Neutrophil (primary cell): ENCODE measurements at regions not wholly inside any gene's neighbourhood (a gene's known extent, or its start where the extent isn't known, plus 50 kb on each side); places are given as distances from the start of the nearest gene placed in this dataset.

Experiments
- H3K27ac ChIP-seq: fragments of 200-600 bp; sonication (generic); 2 replicates; pipeline ENCODE4 v1.5.1; 2016; ENCODE audit warnings: mild to moderate bottlenecking, moderate library complexity
- H3K27me3 ChIP-seq: fragments of 200-600 bp; sonication (generic); 2 replicates; pipeline ENCODE4 v1.6.0; 2016; ENCODE audit warnings: mild to moderate bottlenecking
- H3K36me3 ChIP-seq: fragments of 200-600 bp; sonication (generic); 2 replicates; pipeline ENCODE4 v1.5.1; 2017
- H3K4me1 ChIP-seq, 2 experiments: fragments of 200-600 bp in 1 of 2; sonication (generic) in 1 of 2; 1 replicate in 1 of 2; 2 replicates in 1 of 2; pipeline versions ENCODE4 v1.5.1 to v1.6.1; 2013 to 2016; ENCODE audit warnings: low read depth in 1 of 2, low read length in 1 of 2, mild to moderate bottlenecking in 1 of 2, moderate library complexity in 1 of 2; ENCODE audit not compliant: control insufficient read depth in 1 of 2, insufficient read depth in 1 of 2
- H3K4me3 ChIP-seq, 2 experiments: fragments of 200-600 bp in 1 of 2; sonication (generic) in 1 of 2; 1 replicate in 1 of 2; 2 replicates in 1 of 2; pipeline ENCODE4 v1.5.1; 2013 to 2016; ENCODE audit warnings: low read depth in 1 of 2, low read length in 1 of 2, mild to moderate bottlenecking in 1 of 2, moderate library complexity in 1 of 2
- H3K9me3 ChIP-seq: fragments of 200-600 bp; sonication (generic); 2 replicates; pipeline ENCODE4 v1.5.1; 2016
- CTCF ChIP-seq: fragments of 200-600 bp; sonication (generic); IDR thresholded peaks from 2 replicates; pipeline ENCODE4 v1.5.1; 2016; ENCODE audit warnings: antibody characterized with exemption

GRCh38 chr4:3827616-3828492, 61.7 kb downstream of the ADRA2C start:
- no peak overlapping the region for H3K4me3 ChIP-seq
- no peaks in the 10 kb centered on the region for H3K36me3 ChIP-seq
- no peaks in the 10 kb centered on the region for H3K9me3 ChIP-seq
- no peak for TF ChIP-seq CTCF
- H3K4me1 ChIP-seq: no peaks in the 10 kb centered on the region
- no peak overlapping the region for H3K27ac ChIP-seq
- no peaks in the 10 kb centered on the region for H3K27me3 ChIP-seq

DNA sequence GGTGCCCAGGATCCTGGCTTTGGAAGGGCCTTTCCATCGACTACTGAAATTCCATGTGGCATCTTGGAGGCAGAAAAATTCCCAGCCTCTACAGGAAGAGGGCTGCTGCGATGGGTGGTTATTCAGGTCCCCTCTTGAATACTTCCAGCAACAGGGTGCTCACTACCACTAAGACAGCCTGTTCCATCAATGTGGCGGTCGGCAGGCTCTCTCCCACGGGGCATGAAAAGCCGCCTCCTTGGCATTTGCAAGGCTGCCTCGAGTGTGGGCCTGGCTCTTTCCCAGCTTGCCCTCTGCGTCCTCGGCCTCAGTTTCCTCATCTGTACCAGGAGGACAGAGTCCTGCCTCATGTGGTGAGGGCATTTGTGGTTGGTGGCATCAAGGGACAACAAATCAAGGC, 62.4 kb downstream of the ADRA2C start:
- Histone ChIP-seq H3K27me3 (peaks cover 3% of the 10 kb centered on the region), H3K27ac (no peak overlapping the region), H3K36me3 (no peaks in the 10 kb centered on the region), H3K9me3 (no peaks in the 10 kb centered on the region), H3K4me3 (no peak overlapping the region), H3K4me1 (no peaks in the 10 kb centered on the region)
- TF ChIP-seq CTCF: no peak

GRCh38 chr4:3829211-3829955, 63.2 kb downstream of the ADRA2C start:
- H3K27ac ChIP-seq: no peak overlapping the region
- no peaks in the 10 kb centered on the region for H3K36me3 ChIP-seq
- no peak for TF ChIP-seq CTCF
- H3K27me3 ChIP-seq: peaks cover 12% of the 10 kb centered on the region
- no peak overlapping the region for H3K4me3 ChIP-seq
- no peaks in the 10 kb centered on the region for H3K9me3 ChIP-seq
- H3K4me1 ChIP-seq: no peaks in the 10 kb centered on the region

GRCh38 chr4:3829956-3830773, 64.0 kb downstream of the ADRA2C start:
- H3K36me3 ChIP-seq: no peaks in the 10 kb centered on the region
- H3K9me3 ChIP-seq: no peaks in the 10 kb centered on the region
- no peak for TF ChIP-seq CTCF
- peaks cover 19% of the 10 kb centered on the region for H3K27me3 ChIP-seq
- H3K4me1 ChIP-seq: no peaks in the 10 kb centered on the region
- H3K27ac ChIP-seq: no peak overlapping the region
- no peak overlapping the region for H3K4me3 ChIP-seq

GRCh38 chr4:3830774-3831528, 64.8 kb downstream of the ADRA2C start:
- H3K4me3 ChIP-seq: no peak overlapping the region
- no peaks in the 10 kb centered on the region for H3K4me1 ChIP-seq
- no peaks in the 10 kb centered on the region for H3K9me3 ChIP-seq
- H3K36me3 ChIP-seq: no peaks in the 10 kb centered on the region
- no peak overlapping the region for H3K27ac ChIP-seq
- no peak for TF ChIP-seq CTCF
- peaks cover 27% of the 10 kb centered on the region for H3K27me3 ChIP-seq
